Stimulated activated naive B cell treated with anti-CD40 and anti-IgM and Interleukin-4, amounts not matched to agents 10 μg/mL and 1 μg/mL and 100 μg/mL, for 72 hours (primary cell): ENCODE measurements at regions not wholly inside any gene's neighbourhood (a gene's known extent, or its start where the extent isn't known, plus 50 kb on each side); places are given as distances from the start of the nearest gene placed in this dataset.
"Not testable (repeated sequence)": the region's sequence is repeated elsewhere in the genome, so short reads cannot be mapped to it uniquely, and the experiment has no call there.

Experiments used
- ATAC-seq, 2 donors: fragments of 150-1000 bp; cut with Tn5 transposase; replicated peaks; 2 replicates each; pipeline ENCODE4 v1.10.0; 2021; ENCODE audit warnings: moderate library complexity in 1 of 2
- DNase-seq: peaks from one replicate; pipeline ENCODE4 v3.0.0; 2021
- H3K27ac Mint-ChIP-seq: one replicate; pipeline ENCODE4 v1.8.0; 2022; ENCODE audit warnings: mild to moderate bottlenecking, mixed read lengths
- H3K27me3 Mint-ChIP-seq, 2 donors: one replicate each; pipeline ENCODE4 v1.8.0; 2022; ENCODE audit warnings: mixed read lengths in 2 of 2
- H3K36me3 Mint-ChIP-seq, 2 donors: one replicate each; pipeline ENCODE4 v1.8.0; 2022; ENCODE audit warnings: mixed read lengths in 2 of 2, mild to moderate bottlenecking in 1 of 2
- H3K4me1 Mint-ChIP-seq, 2 donors: one replicate each; pipeline ENCODE4 v1.8.0; 2022; ENCODE audit warnings: mixed read lengths in 2 of 2, mild to moderate bottlenecking in 1 of 2
- H3K4me3 Mint-ChIP-seq, 2 donors: one replicate each; pipeline ENCODE4 v1.8.0; 2022; ENCODE audit warnings: mild to moderate bottlenecking in 2 of 2, mixed read lengths in 2 of 2, moderate library complexity in 1 of 2
- H3K9me3 Mint-ChIP-seq, 2 donors: one replicate each; pipeline ENCODE4 v1.8.0; 2022; ENCODE audit warnings: mixed read lengths in 2 of 2, mild to moderate bottlenecking in 1 of 2

DNA sequence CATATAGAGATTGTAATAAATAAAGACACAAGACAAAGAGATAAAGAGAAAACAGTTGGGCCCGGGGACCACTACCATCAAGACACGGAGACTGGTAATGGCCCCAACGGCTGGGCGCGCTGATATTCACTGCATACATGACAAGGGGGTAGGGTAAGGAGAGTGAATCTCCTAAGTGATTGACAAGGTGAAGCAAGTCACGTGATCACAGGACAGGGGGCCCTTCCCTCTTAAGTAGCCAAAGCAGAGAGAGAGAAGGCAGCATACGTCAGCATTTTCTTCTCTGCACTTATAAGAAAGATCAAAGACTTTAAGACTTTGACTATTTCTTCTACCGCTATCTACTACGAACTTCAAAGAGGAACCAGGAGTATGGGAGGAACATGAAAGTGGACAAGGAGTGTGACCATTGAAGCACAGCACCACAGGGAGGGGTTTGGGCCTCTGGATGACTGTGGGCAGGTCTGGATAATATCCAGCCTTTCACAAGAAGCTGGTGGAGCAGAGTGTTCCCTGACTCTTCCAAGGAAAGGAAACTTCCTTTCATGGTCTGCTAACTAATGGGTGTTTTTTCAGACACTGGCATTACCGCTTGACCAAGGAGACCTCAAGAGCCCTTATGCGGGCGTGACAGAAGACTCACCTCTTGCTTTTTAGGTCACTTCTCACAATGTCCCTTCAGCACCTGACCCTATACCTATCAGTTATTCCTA, 75.6 kb downstream of the MRPL39 start:
- not testable (repeated sequence) for H3K9me3 Mint-ChIP-seq, H3K4me3 Mint-ChIP-seq, H3K27ac Mint-ChIP-seq, H3K36me3 Mint-ChIP-seq, H3K27me3 Mint-ChIP-seq, ATAC-seq, DNase-seq
- H3K4me1 Mint-ChIP-seq, result peaks cover 7 to 16% of the 10 kb centered on the region in 2 donors

- Mint-ChIP-seq H3K4me1 (peaks cover 7 to 16% of the 10 kb centered on the region in 2 donors), H3K4me3 (no peak overlapping the region), H3K9me3 (peaks cover 5 to 6% of the 10 kb centered on the region in 2 donors), H3K27ac (no peak overlapping the region), H3K27me3 (no peaks in the 10 kb centered on the region), H3K36me3 (peaks cover 5 to 8% of the 10 kb centered on the region in 2 donors)
- DNase-seq (no peak), ATAC-seq (no peak)
Observed at GRCh38 chr21:25528515-25528914, 78.8 kb downstream of the MRPL39 start.

DNA sequence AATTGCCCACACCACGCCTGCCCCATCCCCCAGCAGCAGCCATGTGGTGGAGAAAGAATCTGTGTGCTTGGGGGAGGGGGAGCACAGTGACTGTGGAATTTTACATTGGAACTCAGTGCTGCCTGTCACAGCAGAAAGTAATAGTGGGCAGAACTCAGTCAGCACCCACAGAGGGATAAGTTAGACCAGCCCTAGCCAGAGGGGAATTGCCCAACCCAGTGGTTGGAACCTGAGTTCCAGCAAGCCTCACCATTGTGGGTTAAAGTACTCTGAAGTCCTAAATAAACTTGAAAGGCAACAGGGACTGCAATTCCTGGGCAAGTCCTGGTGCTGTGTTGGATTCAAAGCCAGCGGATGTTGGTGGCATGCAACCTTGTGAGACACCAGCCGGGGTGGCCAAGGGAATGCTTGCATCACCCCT, 88.8 kb downstream of the MRPL39 start:
- H3K27ac Mint-ChIP-seq, result no peak overlapping the region
- DNase-seq (no peak), ATAC-seq (no peak)
- H3K9me3 Mint-ChIP-seq, result peaks cover 5 to 13% of the 10 kb centered on the region in 2 donors
- no peaks in the 10 kb centered on the region for H3K27me3 Mint-ChIP-seq
- H3K36me3 Mint-ChIP-seq, result peaks cover 0 to 2% of the 10 kb centered on the region in 2 donors
- H3K4me1 Mint-ChIP-seq, result peaks cover 5 to 8% of the 10 kb centered on the region in 2 donors
- H3K4me3 Mint-ChIP-seq, result no peak overlapping the region

DNA sequence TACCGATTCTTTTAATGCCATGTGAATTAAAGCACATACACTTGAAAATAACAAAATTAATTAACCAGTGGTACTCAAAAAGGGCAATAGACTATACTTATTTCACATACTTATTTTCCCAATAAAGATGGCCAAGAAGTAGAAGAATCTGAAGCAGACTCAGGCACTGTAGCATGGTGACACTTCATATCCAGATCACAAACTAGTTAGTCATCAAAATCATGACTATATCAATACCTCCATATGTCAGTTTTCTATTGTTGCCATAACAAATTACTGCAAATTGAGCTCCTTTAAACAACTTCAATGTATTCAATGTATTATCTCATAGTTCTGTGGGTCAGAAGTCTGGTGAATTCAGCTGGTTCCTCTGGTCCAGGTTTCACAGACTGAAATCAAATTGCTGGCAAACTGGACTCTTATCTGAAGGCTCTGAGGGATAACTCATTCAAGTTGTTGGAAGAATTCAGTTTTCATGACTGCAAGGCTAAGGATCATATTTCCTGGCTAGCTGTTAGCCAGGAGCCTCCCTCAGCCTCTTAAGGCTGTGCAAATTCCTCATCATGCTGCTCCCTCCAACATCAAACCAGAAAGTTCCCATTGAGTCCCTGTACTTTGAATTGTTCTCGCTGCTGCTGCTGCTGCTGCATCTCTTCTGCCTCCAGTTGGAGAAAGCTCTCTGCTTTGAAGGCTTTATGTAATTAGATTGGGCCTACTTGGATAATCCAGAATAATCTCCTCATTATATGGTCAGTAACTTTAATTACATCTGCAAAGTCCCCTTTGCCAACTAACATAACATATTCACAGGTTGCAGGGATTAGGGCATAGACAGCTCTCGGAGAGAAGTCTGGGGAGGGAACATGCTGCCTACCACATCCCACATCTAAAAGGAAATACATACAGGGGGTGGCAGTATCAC, 91.5 kb downstream of the MRPL39 start:
- no peak overlapping the region for H3K4me3 Mint-ChIP-seq
- DNase-seq (no peak), ATAC-seq (no peak)
- peaks cover 5 to 15% of the 10 kb centered on the region in 2 donors for H3K9me3 Mint-ChIP-seq
- H3K27me3 Mint-ChIP-seq, result no peaks in the 10 kb centered on the region
- no peak overlapping the region for H3K27ac Mint-ChIP-seq
- H3K4me1 Mint-ChIP-seq, result peaks cover 16 to 29% of the 10 kb centered on the region in 2 donors
- peaks cover 9 to 11% of the 10 kb centered on the region in 2 donors for H3K36me3 Mint-ChIP-seq

GRCh38 chr21:25513810-25514209, 93.5 kb downstream of the MRPL39 start:
- H3K4me1 Mint-ChIP-seq, result peaks cover 18 to 32% of the 10 kb centered on the region in 2 donors

DNA sequence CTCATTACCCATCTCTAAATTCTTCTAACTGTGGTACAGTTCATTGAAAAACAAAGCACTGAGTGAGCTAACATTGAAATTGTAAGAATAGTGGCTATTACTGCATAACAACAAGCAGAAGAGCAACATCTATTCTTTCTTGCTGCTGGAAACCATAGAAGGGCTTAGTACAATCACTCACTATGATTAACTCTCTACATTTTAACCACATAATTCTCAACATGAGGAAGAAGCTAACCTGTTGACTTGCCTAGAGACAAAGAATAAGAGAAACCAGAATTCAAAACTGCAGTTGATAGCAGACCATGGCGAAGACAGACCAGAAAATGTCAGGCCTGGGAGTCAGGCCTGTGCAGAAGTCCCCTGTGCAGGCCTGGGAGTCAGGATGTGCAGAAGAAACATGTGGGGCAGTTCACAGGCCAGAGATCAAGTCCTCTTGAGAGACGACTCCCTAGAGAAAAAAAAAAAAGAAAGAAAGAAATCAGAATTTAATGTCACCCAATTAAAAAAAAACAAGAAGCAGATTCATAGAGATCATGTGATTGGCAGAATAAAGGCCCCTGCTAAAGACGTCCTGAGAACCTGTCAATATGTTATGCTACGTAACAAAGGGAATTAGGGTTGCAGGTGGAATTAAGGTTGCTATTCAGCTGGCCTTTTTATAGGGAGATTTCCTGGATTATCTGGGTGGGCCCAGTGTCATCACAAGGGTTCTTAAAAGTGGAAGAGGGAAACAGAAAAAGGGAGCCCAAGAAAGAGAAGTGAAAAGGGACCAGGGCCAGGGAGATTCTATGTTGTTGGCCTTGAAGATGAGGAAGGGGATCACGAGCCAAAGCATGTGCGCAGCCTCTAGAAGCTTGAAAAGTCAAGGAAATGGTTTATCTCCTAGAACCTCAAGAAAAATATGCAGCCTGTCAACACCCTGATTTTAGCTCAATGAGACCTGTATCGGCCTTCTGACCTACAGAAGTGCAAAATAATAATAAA, 94.9 kb downstream of the MRPL39 start:
- peak overlapping the region in 1 of 2 donors; percentile 70 for H3K4me3 Mint-ChIP-seq
- H3K27ac Mint-ChIP-seq, result peak overlapping the region; percentile 63
- peak; percentile 27 to 28 for ATAC-seq
- peaks cover 9% of the 10 kb centered on the region in 2 donors for H3K36me3 Mint-ChIP-seq
- DNase-seq, result no peak
- H3K9me3 Mint-ChIP-seq, result peaks cover 4 to 8% of the 10 kb centered on the region in 2 donors
- H3K4me1 Mint-ChIP-seq, result peaks cover 22 to 32% of the 10 kb centered on the region in 2 donors
- H3K27me3 Mint-ChIP-seq, result no peaks in the 10 kb centered on the region

More at GRCh38 chr21:25513810-25514209, 93.5 kb downstream of the MRPL39 start:
- Mint-ChIP-seq H3K36me3 (peaks cover 9% of the 10 kb centered on the region in 2 donors), H3K4me3 (no peak overlapping the region), H3K9me3 (peaks cover 4 to 8% of the 10 kb centered on the region in 2 donors), H3K27ac (no peak overlapping the region), H3K27me3 (no peaks in the 10 kb centered on the region)
- DNase-seq (no peak), ATAC-seq (no peak)

- Mint-ChIP-seq H3K4me3 (peak overlapping the region in 1 of 2 donors; percentile 5), H3K4me1 (peaks cover 34 to 53% of the 10 kb centered on the region in 2 donors), H3K27ac (peak overlapping the region; percentile 68), H3K36me3 (peaks cover 13 to 21% of the 10 kb centered on the region in 2 donors), H3K9me3 (peaks cover 6 to 8% of the 10 kb centered on the region in 2 donors), H3K27me3 (no peaks in the 10 kb centered on the region)
- no peak for DNase-seq
- ATAC-seq, result peak; percentile 88 to 89
Observed at GRCh38 chr21:25509862-25510261, 97.4 kb downstream of the MRPL39 start.

GRCh38 chr21:25508364-25508763, 98.9 kb downstream of the MRPL39 start:
- Mint-ChIP-seq H3K9me3 (peaks cover 14 to 16% of the 10 kb centered on the region in 2 donors), H3K4me3 (no peak overlapping the region), H3K27me3 (no peaks in the 10 kb centered on the region), H3K36me3 (peaks cover 21 to 36% of the 10 kb centered on the region in 2 donors), H3K4me1 (peaks cover 38 to 62% of the 10 kb centered on the region in 2 donors), H3K27ac (peak overlapping the region; percentile 56)
- DNase-seq (no peak), ATAC-seq (no peak)

- Mint-ChIP-seq H3K4me1 (peaks cover 37 to 54% of the 10 kb centered on the region in 2 donors), H3K36me3 (peaks cover 19 to 36% of the 10 kb centered on the region in 2 donors), H3K27me3 (no peaks in the 10 kb centered on the region), H3K27ac (no peak overlapping the region), H3K4me3 (no peak overlapping the region), H3K9me3 (peaks cover 13 to 15% of the 10 kb centered on the region in 2 donors)
- DNase-seq (no peak), ATAC-seq (peak; percentile 28 to 54)
Observed at GRCh38 chr21:25507522-25507921, 99.8 kb downstream of the MRPL39 start.

DNA sequence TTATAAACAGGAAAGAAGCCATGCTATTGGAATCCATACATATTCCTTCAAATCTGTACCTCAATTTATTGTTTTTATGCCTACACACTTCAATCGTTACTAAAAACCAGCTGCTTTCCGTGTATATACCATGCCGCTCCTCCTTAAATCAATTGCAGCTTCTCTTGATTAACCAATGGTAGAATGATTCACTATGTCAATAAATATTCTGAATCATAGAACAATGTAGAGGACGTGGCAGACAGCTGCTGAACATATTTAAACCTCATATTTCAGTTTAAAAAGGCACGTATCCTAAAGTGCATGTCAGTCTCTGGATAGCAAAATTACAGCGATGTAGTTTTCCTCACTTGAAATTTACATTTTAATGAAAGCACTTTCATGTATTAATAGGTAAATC, 100.4 kb downstream of the MRPL39 start:
- peaks cover 34 to 53% of the 10 kb centered on the region in 2 donors for H3K4me1 Mint-ChIP-seq
- no peaks in the 10 kb centered on the region for H3K27me3 Mint-ChIP-seq
- no peak overlapping the region for H3K27ac Mint-ChIP-seq
- DNase-seq (no peak), ATAC-seq (no peak)
- H3K36me3 Mint-ChIP-seq, result peaks cover 19 to 35% of the 10 kb centered on the region in 2 donors
- no peak overlapping the region for H3K4me3 Mint-ChIP-seq
- H3K9me3 Mint-ChIP-seq, result peaks cover 11 to 16% of the 10 kb centered on the region in 2 donors

GRCh38 chr21:25506261-25506660, 101.0 kb downstream of the MRPL39 start:
- Mint-ChIP-seq H3K27ac (peak overlapping the region; percentile 9), H3K27me3 (no peaks in the 10 kb centered on the region), H3K4me3 (no peak overlapping the region), H3K4me1 (peaks cover 38 to 57% of the 10 kb centered on the region in 2 donors), H3K36me3 (peaks cover 21 to 38% of the 10 kb centered on the region in 2 donors), H3K9me3 (peaks cover 11 to 19% of the 10 kb centered on the region in 2 donors)
- DNase-seq (no peak), ATAC-seq (no peak)

DNA sequence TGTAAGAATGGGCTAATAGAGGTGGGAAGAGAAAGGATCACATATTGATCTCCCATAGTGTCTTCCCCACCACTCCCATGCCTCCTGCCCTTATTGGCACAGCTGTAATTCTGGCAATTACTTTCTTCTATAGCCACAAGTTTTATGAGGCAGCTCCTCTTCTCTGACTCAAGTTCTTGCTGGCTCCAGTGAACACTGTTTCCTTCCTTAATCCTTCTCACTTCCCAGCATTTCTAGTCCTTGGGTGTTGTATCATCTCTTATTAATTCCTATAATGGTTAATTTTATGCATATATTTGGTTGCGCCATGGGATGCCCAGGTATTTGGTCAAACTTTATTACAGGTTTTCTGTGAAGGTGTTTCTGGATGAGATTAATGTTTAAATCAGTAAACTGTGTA, 103.3 kb downstream of the MRPL39 start:
- Mint-ChIP-seq H3K27ac (peak overlapping the region; percentile 91), H3K4me3 (no peak overlapping the region), H3K4me1 (peaks cover 41 to 55% of the 10 kb centered on the region in 2 donors), H3K27me3 (no peaks in the 10 kb centered on the region), H3K36me3 (peaks cover 29 to 54% of the 10 kb centered on the region in 2 donors), H3K9me3 (peaks cover 16 to 22% of the 10 kb centered on the region in 2 donors)
- DNase-seq (no peak), ATAC-seq (no peak)

DNA sequence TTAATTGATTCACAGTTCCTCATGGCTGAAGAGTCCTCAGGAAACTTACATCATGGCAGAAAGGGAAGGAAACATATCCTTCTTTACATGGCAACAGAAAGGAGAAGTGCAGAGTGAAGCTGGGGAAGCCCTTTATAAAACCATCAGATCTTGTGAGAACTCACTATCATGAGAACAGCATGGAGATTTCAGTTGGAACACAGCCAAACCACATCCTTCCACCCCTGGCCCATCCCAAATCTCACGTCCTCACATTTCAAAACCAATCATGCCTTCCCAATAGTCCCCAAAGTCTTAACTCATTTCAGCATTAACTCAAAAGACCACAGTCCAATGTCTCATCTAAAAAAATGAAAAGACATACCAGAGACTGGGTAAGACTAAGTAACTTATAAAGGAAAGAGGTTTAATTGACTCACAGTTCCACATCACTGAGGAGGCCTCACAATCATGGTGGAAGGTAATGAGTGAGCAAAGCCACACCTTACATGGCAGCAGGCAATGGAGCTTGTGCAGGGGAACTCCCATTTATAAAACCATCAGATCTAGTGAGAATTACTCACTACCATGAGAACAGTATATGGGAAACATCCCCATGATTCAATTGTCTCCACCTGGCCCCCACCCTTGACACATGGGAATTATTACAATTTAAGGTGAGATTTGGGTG, 105.2 kb downstream of the MRPL39 start:
- DNase-seq (peak; percentile 59), ATAC-seq (peak; percentile 86 to 88)
- peaks cover 41 to 60% of the 10 kb centered on the region in 2 donors for H3K4me1 Mint-ChIP-seq
- peaks cover 20 to 25% of the 10 kb centered on the region in 2 donors for H3K9me3 Mint-ChIP-seq
- H3K27me3 Mint-ChIP-seq, result no peaks in the 10 kb centered on the region
- peak overlapping the region; percentile 1 to 53 for H3K4me3 Mint-ChIP-seq
- H3K27ac Mint-ChIP-seq, result peak overlapping the region; percentile 96
- H3K36me3 Mint-ChIP-seq, result peaks cover 32 to 64% of the 10 kb centered on the region in 2 donors
